Activated naive CD4-positive, alpha-beta T cell treated with anti-CD3 and anti-CD28 coated beads, Interleukin-2, amount 10 ng/mL, durations not matched to agents 7 days and 5 days (primary cell): ENCODE measurements at regions not wholly inside any gene's neighbourhood (a gene's known extent, or its start where the extent isn't known, plus 50 kb on each side); places are given as distances from the start of the nearest gene placed in this dataset.
"Not testable (repeated sequence)": the region's sequence is repeated elsewhere in the genome, so short reads cannot be mapped to it uniquely, and the experiment has no call there.

ENCODE experiments used
- CTCF ChIA-PET: fragments of 350-600 bp; sonication (Branson Sonifier 250); formaldehyde crosslinking; loops from one replicate; lab custom pipeline; 2021; ENCODE audit warnings: antibody characterized with exemption; lab: Charles Lee
- DNase-seq: peaks from one replicate; pipeline ENCODE4 v3.0.0-alpha.2; 2020
- H3K27ac Mint-ChIP-seq: one replicate; pipeline ENCODE4 v1.8.0; 2021; ENCODE audit warnings: mild to moderate bottlenecking, moderate library complexity, mixed read lengths
- H3K27me3 Mint-ChIP-seq: one replicate; pipeline ENCODE4 v1.8.0; 2021; ENCODE audit warnings: mild to moderate bottlenecking, mixed read lengths
- H3K36me3 Mint-ChIP-seq: one replicate; pipeline ENCODE4 v1.8.0; 2021; ENCODE audit warnings: mixed read lengths
- H3K4me1 Mint-ChIP-seq: one replicate; pipeline ENCODE4 v1.8.0; 2021; ENCODE audit warnings: mixed read lengths
- H3K4me3 Mint-ChIP-seq: one replicate; pipeline ENCODE4 v1.8.0; 2021; ENCODE audit warnings: mild to moderate bottlenecking, moderate library complexity, mixed read lengths
- H3K9me3 Mint-ChIP-seq: one replicate; pipeline ENCODE4 v1.8.0; 2021; ENCODE audit warnings: mixed read lengths

DNA sequence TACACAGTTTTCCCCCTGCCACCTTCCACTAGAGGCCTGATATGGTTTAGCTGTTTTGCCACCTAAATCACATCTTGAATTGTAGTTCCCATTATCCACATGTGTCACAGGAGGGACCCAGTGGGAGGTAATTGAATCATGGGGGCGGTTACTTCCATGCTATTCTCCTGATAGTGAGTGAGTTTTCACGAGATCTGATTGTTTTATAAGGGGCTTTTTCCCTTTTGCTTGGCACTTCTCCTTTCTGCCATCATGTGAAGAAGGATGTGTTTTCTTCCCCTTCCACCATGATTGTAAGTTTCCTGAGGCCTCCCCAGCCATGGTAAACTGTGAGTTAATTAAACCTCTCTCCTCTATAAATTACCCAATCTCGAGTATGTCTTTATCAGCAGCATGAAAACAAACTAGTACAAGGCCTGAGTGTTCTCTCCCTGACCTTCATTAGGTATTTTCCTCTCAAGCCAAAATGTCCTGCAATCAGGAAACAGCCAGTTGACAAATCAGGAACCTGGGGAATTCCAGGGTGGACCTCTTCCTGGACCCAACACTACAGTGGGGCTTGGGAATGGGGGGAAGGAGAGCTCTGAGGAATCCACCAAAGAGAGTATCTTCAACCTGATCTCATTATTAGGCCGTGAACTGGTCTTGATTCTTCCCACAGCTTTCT, 129.9 kb downstream of the TXNL1 start:
- H3K27me3 Mint-ChIP-seq = no peaks in the 10 kb centered on the region
- no peak overlapping the region for H3K27ac Mint-ChIP-seq
- CTCF ChIA-PET = interaction anchor here (0.7 kb wide), 1 partner anchor 280 kb away, joined by 3 read pairs; no protein-coding TSS in a partner anchor
- H3K36me3 Mint-ChIP-seq = no peaks in the 10 kb centered on the region
- no peaks in the 10 kb centered on the region for H3K9me3 Mint-ChIP-seq
- H3K4me1 Mint-ChIP-seq = no peaks in the 10 kb centered on the region
- H3K4me3 Mint-ChIP-seq = no peak overlapping the region
- DNase-seq = no peak

DNA sequence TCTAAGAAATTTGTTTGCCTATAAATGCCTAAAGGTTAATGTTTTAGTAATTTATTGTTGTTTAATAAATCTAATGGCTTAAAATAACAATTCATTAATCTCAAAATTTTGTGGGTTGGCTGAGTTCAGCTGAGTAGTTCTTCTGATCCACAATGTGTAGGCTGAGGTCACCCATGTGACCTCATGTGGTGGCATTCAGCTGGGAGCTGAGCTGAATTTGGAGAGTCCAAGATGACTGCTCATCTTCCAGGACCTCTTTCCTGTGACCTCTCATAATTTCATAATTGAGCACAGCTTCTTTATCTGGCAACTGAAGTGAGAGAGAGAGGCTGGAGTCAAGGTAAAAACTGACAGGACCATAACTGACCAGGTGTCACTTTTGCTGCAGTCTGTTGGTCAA, 132.4 kb downstream of the TXNL1 start:
- H3K4me3 Mint-ChIP-seq = no peak overlapping the region
- CTCF ChIA-PET = no interaction called here

DNA sequence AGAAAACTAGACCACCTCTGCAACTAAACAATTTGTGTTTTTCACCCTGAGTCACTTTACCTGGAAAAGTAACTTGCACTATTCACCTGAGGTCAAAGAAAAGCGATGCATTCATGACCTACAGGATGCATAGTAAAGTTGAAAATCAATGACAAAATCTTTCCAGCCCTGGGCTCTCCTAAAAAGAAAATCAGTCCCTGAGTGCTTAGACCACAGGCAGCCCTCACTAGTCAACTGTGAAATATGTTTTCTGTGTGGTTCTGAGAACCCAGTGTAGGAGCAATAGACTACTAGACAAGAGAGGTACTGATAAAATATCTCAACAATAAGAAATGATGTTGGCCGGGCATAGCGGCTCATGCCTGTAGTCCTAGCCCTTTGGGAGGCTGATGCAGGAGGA, 133.1 kb downstream of the TXNL1 start:
- Mint-ChIP-seq H3K4me1 (no peaks in the 10 kb centered on the region), H3K36me3 (no peaks in the 10 kb centered on the region), H3K4me3 (no peak overlapping the region), H3K9me3 (no peaks in the 10 kb centered on the region), H3K27ac (no peak overlapping the region), H3K27me3 (no peaks in the 10 kb centered on the region)
- CTCF ChIA-PET = no interaction called here
- DNase-seq = no peak

More for the DNA sequence above, 132.4 kb downstream of the TXNL1 start:
- Mint-ChIP-seq H3K9me3 (no peaks in the 10 kb centered on the region), H3K27me3 (no peaks in the 10 kb centered on the region), H3K27ac (no peak overlapping the region), H3K4me1 (no peaks in the 10 kb centered on the region), H3K36me3 (no peaks in the 10 kb centered on the region)
- no peak for DNase-seq

DNA sequence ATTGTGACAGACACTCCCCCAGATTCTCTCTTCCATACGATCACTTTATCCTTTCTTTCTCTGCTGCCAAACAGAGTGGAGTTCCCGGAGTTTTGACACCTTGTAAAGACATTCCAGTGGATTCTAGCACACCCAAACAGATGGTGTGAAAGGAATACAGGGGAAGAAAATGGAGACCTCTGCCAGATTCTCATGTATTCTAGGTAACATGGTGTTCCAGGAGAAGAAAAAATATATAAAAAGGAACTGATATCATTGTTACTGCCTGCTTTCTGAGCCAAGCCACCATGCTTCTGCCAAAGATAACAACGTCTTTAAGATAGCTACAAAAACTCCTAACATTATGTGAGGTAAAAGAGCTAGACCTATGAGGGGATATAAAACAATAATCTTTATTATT, 136.5 kb downstream of the TXNL1 start:
- no peak overlapping the region for H3K4me3 Mint-ChIP-seq

DNA sequence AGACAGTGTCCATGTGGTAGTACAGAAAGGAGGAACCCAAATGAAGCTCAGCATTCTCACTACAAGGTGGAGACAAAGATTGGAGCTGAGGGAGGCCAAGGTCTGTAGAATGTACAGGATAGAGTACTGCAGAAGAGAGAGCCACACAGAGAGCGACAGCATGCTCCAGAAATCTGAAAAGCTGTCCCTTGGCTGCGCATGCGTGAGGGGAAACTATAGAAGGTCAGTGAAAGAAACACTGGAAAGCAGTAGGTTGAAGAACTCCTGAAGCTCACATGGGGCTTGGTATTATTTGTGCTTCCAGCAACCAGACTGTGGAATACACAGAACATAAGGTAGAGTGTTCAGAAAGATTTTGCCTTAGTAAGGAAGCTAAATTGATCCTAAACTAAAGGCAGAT, 142.5 kb downstream of the TXNL1 start:
- peaks cover 4% of the 10 kb centered on the region for H3K27me3 Mint-ChIP-seq
- H3K4me1 Mint-ChIP-seq = no peaks in the 10 kb centered on the region
- no peak overlapping the region for H3K27ac Mint-ChIP-seq
- H3K9me3 Mint-ChIP-seq = no peaks in the 10 kb centered on the region
- no peak for DNase-seq
- CTCF ChIA-PET = no interaction called here
- H3K4me3 Mint-ChIP-seq = no peak overlapping the region
- H3K36me3 Mint-ChIP-seq = no peaks in the 10 kb centered on the region

More for the DNA sequence above, 136.5 kb downstream of the TXNL1 start:
- CTCF ChIA-PET = no interaction called here
- Mint-ChIP-seq H3K36me3 (no peaks in the 10 kb centered on the region), H3K4me1 (no peaks in the 10 kb centered on the region), H3K27me3 (no peaks in the 10 kb centered on the region), H3K9me3 (no peaks in the 10 kb centered on the region), H3K27ac (no peak overlapping the region)
- no peak for DNase-seq

DNA sequence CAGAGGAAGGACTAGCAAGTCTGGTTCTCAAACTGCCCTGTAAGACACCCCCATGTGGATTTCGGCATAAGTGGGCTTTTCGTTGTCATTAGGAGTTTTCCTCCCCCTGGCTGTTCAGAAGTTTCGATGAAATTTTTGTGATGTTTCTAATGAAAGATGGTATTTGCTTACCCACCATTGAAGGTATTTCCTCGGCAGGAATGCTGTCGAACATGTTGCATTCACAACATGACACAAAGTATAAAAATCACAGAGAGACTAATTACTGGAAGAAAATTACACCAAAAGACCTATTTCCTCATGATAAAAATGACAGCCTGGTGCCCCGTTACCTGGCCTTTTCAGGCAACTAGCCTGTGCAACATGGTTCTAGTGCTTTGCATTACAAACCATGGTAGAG, 144.9 kb downstream of the TXNL1 start:
- H3K27ac Mint-ChIP-seq = no peak overlapping the region
- CTCF ChIA-PET = no interaction called here
- H3K36me3 Mint-ChIP-seq = no peaks in the 10 kb centered on the region

DNA sequence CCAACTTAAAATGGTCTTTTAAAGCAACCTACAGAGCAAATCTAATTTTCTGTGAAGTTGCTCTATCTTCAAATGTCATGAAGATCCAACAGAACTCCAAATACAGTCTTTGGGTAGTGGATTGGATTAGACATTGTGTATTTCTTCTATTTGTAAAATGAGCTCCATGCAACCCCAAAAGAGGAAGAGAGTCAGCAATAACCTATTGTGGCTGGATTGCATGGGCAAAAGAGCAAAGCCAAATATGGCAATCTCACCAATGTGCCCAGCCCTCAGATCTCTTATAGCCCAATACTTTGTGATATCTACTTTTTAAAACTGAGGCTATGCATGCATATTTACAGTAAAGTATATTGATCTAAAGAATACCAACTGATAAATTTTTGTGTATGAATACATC, 146.3 kb downstream of the TXNL1 start:
- Mint-ChIP-seq H3K9me3 (no peaks in the 10 kb centered on the region), H3K27ac (no peak overlapping the region), H3K4me3 (no peak overlapping the region), H3K27me3 (peaks cover 4% of the 10 kb centered on the region), H3K4me1 (no peaks in the 10 kb centered on the region), H3K36me3 (no peaks in the 10 kb centered on the region)
- CTCF ChIA-PET = no interaction called here
- no peak for DNase-seq

More for the DNA sequence above, 144.9 kb downstream of the TXNL1 start:
- Mint-ChIP-seq H3K9me3 (no peaks in the 10 kb centered on the region), H3K4me3 (no peak overlapping the region), H3K4me1 (no peaks in the 10 kb centered on the region), H3K27me3 (peaks cover 4% of the 10 kb centered on the region)
- DNase-seq = no peak

DNA sequence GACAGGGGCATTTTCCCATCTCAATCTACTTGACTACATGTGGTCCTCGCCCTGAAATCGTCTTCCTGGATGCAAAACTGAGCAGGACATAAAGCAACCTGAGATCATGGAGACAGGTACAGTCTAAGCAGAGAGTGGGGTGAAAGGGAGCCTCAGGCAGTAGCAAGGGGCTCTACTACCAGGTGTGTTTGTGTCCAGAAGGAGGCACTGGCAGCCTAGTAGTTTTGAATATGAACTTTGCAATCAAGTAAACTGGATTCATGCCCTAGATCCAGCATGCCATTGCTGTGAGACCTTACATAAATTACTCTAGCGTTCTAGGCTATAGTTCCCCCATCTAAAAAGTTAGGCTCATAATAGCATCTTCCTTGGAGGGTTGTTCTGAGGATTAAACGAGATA, 147.4 kb downstream of the TXNL1 start:
- Mint-ChIP-seq H3K4me1 (no peaks in the 10 kb centered on the region), H3K27me3 (peaks cover 4% of the 10 kb centered on the region), H3K27ac (no peak overlapping the region), H3K4me3 (no peak overlapping the region), H3K9me3 (no peaks in the 10 kb centered on the region), H3K36me3 (no peaks in the 10 kb centered on the region)
- DNase-seq = no peak
- CTCF ChIA-PET = no interaction called here

DNA sequence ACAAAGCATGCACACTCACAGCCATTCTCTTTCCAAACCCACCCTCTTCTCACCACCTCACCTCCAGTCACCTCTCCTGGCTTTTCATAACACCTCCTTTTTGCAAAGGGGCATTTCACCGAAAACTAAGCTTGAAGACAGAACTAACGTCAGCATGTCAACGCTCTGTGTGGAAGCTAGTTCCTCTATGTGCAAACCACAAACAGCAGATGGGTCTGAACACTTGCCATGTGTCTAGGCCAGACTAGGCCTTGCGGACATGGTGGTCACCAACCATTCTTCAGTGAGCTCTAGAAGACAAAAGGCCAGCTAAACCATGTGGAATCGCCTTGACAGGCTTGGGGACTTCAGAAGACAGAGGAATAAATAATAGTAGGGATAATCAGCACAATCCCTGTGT, 148.5 kb downstream of the TXNL1 start:
- CTCF ChIA-PET = no interaction called here
- no peaks in the 10 kb centered on the region for H3K36me3 Mint-ChIP-seq
- DNase-seq = no peak
- no peaks in the 10 kb centered on the region for H3K9me3 Mint-ChIP-seq
- no peak overlapping the region for H3K4me3 Mint-ChIP-seq
- no peaks in the 10 kb centered on the region for H3K27me3 Mint-ChIP-seq
- no peak overlapping the region for H3K27ac Mint-ChIP-seq
- no peaks in the 10 kb centered on the region for H3K4me1 Mint-ChIP-seq

DNA sequence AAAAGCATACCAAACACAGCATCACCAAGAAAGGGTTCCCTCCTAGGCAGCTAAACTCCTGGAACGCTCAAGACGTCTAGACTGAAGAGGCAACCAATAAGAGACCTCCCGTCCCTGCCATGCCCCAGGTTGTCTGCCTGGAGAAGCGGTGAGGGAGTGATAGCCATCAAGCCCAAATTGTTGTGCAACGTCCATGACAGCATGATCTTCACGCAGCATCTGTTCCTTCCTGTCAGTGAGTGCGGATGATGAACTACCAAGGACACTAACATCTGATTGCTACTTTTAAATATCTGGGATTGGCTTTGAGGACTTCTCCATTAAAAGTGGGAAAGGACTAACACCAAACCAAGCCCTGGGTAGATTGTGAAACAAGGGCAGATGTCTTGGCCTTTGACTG, 149.7 kb downstream of the TXNL1 start:
- no peak overlapping the region for H3K4me3 Mint-ChIP-seq
- H3K9me3 Mint-ChIP-seq = no peaks in the 10 kb centered on the region
- no peak overlapping the region for H3K27ac Mint-ChIP-seq
- H3K27me3 Mint-ChIP-seq = no peaks in the 10 kb centered on the region
- no peak for DNase-seq
- CTCF ChIA-PET = no interaction called here
- no peaks in the 10 kb centered on the region for H3K36me3 Mint-ChIP-seq
- no peaks in the 10 kb centered on the region for H3K4me1 Mint-ChIP-seq

DNA sequence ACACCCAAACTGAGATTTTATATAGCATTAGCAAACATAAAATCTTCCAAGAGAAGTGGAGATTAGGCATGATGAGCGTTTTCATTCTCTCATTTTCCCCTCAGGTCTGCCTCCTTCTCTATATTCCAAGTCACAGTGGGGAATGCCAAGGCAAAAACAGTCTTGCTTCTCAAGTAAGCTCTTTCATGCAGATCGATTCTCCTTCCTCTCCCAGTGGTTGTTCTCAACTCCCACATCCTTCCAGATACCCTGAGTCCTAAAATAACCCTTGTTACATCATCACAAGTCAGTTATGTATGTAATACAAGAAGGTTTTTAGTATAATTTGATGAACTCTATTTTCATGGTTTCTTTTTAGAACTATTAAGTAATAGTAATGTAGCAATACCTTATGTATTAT, 150.6 kb downstream of the TXNL1 start:
- H3K4me1 Mint-ChIP-seq = no peaks in the 10 kb centered on the region
- no peaks in the 10 kb centered on the region for H3K27me3 Mint-ChIP-seq
- H3K36me3 Mint-ChIP-seq = no peaks in the 10 kb centered on the region
- no peaks in the 10 kb centered on the region for H3K9me3 Mint-ChIP-seq
- no peak overlapping the region for H3K4me3 Mint-ChIP-seq
- CTCF ChIA-PET = no interaction called here
- DNase-seq = no peak
- H3K27ac Mint-ChIP-seq = no peak overlapping the region

DNA sequence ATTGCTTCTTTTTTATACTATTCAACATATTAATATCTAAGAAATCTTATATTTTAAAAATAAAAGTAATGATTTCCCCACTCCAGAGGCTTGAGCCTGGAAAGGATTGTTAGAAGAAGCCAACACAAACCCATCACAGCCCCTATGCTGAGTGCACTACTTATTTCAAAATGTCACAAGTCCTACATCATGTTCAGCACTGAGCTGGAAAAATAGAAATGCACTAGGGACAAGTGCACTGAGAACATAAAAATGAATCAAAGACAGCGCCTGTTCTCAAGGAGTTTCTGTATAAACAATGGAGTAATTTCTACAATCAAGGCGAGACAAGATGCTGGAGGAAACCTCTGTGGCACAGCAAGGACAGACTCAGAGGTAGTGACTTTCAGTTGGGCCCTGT, 155.0 kb downstream of the TXNL1 start:
- Mint-ChIP-seq H3K4me3 (no peak overlapping the region), H3K27me3 (no peaks in the 10 kb centered on the region), H3K9me3 (no peaks in the 10 kb centered on the region), H3K36me3 (no peaks in the 10 kb centered on the region), H3K27ac (no peak overlapping the region), H3K4me1 (no peaks in the 10 kb centered on the region)
- DNase-seq = no peak
- CTCF ChIA-PET = no interaction called here

DNA sequence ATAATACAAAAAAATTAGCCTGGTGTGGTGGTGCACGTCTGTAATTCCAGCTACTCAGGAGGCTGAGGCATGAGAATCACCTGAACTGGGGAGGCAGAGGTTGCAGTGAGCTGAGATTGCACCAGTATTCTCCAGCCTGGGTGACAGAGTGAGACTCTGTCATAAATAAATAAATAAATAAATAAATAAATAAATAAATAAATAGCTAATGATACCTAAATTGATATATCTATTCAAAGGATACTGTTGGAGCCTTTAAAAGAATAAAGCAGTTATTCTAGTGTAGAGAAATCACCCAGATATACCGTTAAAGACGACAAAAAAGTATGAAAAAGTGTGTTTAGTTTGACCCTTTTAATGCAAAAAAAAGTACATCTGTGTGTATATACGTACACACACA, 155.6 kb downstream of the TXNL1 start:
- CTCF ChIA-PET, H3K27me3 Mint-ChIP-seq, H3K4me3 Mint-ChIP-seq, H3K27ac Mint-ChIP-seq, H3K9me3 Mint-ChIP-seq, H3K4me1 Mint-ChIP-seq, DNase-seq, H3K36me3 Mint-ChIP-seq: not testable (repeated sequence)

DNA sequence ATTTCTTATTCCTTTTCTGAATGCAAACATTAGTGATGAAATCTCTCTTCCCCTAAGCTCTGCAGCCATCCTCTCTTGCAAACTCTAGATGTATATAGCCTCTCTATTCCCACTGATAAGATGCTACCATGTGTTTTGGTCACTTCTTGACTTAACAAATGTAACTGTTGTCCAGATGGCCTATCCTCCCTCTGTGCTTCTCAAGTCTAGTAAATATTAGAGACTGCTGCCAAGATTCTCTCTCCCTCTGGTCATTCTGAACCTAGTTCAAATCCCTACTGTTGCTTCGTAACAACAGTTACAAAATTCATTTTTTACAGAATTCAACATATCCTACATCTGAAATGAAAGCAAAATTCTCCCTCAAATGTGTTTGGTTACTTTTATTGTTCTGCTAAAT, 156.6 kb downstream of the TXNL1 start:
- DNase-seq = no peak
- H3K9me3 Mint-ChIP-seq = no peaks in the 10 kb centered on the region
- CTCF ChIA-PET = no interaction called here
- no peak overlapping the region for H3K4me3 Mint-ChIP-seq
- no peaks in the 10 kb centered on the region for H3K27me3 Mint-ChIP-seq
- no peak overlapping the region for H3K27ac Mint-ChIP-seq
- no peaks in the 10 kb centered on the region for H3K4me1 Mint-ChIP-seq
- no peaks in the 10 kb centered on the region for H3K36me3 Mint-ChIP-seq

DNA sequence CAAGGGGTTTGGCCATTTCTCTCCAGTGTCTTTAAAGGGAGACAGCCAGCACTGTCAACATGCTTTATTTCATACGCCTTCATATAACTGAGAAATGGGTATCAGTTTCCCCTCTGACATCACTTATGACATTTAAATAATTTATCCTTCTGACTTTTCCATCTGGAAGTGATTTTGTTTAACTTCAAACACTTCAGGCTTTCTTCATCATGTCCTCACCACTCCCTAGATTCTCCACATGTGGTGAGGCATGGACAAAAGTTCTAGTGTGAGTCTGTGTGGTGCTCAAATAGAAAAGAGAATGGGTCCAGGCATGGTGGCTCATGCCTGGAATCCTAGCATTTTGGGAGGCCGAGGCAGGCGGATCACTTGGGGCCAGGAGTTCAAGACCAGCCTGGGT, 158.6 kb downstream of the TXNL1 start:
- Mint-ChIP-seq H3K27ac (no peak overlapping the region), H3K4me1 (no peaks in the 10 kb centered on the region), H3K36me3 (no peaks in the 10 kb centered on the region), H3K27me3 (no peaks in the 10 kb centered on the region), H3K9me3 (no peaks in the 10 kb centered on the region), H3K4me3 (no peak overlapping the region)
- CTCF ChIA-PET = no interaction called here
- no peak for DNase-seq

DNA sequence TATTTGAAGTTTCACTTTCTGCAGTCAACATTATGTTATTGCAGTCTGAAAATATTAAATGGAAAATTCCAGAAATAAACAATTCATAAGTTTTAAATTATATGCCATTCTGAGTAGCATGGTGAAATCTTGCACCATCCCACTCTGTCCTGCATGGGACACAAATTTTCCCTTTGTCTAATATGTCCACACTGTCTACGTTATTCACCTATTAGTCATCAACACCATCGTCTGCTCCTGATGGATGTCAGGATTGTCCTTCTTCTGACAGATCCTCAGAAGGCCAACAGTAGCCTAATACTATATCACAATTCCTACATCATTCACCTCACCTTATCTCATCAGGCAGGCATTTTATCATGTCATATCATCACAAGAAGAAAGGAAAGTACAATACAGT, 163.1 kb downstream of the TXNL1 start:
- CTCF ChIA-PET = no interaction called here
- DNase-seq = no peak
- no peak overlapping the region for H3K4me3 Mint-ChIP-seq
- H3K36me3 Mint-ChIP-seq = no peaks in the 10 kb centered on the region
- no peaks in the 10 kb centered on the region for H3K4me1 Mint-ChIP-seq
- no peak overlapping the region for H3K27ac Mint-ChIP-seq
- H3K27me3 Mint-ChIP-seq = no peaks in the 10 kb centered on the region
- H3K9me3 Mint-ChIP-seq = no peaks in the 10 kb centered on the region
